ENCODE measurements at regions not wholly inside any gene's neighbourhood (a gene's known extent, or its start where the extent isn't known, plus 50 kb on each side); places are given as distances from the start of the nearest gene placed in this dataset.

DNA sequence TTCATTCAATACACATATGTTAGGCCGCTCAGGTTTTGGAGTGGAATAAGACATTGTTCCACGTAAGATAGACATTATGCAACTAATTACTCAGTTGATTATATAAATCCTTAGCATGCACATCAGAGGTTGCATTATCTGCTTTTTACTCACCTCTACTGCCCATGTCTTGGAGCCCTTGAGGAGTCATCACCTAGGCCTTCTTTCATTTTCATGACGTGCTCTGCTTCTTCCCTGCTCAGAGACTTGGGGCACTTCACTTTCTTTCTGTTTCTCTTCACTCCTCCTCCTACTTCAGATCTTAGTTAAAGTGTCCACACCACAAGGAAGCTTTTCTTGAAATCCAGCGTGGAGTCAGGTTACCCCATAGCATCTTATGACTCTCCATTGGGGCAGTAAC lies 241.1 kb downstream of the TLR4 start:
- DNase-seq = no peak

DNA sequence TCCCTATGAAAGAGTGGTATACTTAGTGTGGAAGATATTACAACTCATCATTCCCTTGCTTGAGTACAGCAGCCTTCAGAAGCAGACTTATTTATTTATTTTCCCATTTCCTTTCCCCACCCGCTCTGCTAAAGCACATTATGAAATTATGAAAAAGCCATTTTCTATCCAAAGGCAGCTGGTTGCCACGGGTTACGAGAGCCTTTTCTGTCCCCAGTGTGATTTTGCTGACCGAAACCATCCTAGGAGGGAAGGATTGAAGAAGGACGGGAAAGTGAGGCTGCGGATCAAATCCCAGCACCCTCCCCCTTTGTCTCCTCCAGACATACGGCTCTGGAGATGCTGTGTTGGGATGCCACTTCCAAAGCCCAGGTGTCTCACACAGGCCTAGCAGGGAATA lies 246.9 kb downstream of the TLR4 start:
- no peak for DNase-seq

DNA sequence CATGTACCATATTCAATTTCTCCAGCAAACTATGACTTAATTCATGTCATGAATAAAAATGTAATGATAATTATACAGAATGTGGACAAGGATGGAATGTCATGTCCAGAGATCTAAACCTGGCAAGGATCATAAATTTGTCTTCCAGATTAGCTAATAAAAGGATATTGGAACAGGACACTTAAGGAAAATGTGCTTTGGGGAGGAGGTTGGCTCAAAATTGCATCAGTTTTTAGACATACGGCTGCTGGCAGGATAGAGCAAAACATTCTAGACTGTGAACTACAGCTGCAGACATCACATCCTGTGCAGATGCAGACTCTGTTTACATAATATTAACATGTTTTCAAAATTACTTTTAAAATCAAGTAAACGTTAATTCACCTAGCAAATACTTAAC lies 248.4 kb downstream of the TLR4 start:
- DNase-seq = no peak

- no peak for DNase-seq
Observed at GRCh38 chr9:117957267-117957666, 253.1 kb downstream of the TLR4 start.

DNA sequence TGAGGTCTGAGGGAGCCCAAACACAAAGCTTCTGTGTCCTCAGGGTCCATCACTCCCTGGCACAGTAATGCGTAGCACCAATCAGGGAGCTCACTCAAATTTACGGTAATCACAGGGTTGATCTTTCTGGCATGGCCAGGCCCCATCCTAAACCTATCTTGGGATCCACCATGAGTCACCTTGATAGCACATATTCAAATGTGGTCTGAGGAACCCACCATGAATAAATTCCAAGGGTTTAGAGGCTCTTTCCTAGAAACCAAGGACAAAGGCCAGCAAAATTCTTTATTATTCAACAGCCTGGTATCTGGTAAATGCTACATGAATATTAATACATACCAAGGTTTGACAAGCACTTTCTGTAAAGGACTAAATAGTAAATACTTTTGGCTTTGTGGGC lies 254.5 kb downstream of the TLR4 start:
- DNase-seq = no peak

GRCh38 chr9:117963493-117964090 lies 259.4 kb downstream of the TLR4 start:
- DNase-seq = no peak

GRCh38 chr9:117970276-117971050 lies 266.3 kb downstream of the TLR4 start:
- no peak for DNase-seq

- DNase-seq = no peak
Observed at GRCh38 chr9:117974108-117974507, 269.9 kb downstream of the TLR4 start.

DNA sequence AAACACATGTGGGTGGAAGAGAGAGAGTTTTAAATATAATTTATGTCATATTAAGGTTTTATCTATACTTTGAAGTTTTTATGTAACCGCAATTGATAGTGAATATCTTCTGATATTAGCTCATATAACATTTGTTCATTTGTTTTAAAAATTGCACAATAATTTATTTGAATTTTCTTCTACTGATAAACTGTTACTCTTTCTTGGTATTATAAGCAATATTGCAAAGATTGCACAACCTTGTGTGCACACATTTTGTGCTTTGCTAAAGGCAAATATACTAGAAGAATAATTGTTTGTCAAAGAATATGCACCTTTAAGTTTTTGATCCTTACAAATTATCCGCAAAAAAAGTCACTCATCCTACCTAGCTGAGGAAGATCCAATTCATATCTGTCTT lies 275.7 kb downstream of the TLR4 start:
- no peak for DNase-seq

DNA sequence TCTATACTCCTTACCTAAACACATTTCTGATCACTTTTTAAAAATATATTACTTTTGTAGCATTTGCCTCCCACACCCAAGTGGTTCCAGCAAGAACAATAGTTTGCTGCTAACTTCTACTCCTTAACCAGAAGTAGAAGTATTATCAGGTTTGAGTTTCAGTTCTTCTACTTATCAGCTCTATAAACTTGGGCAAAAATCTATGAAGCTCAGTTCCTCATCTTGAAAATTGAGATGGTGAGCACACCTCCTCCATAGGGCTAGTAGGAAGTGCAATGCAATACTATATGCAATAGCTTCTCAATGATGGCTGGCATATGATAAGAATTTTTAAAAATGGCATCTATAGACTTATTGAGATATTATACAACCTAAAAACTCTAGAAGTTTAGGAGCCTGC lies 283.7 kb downstream of the TLR4 start:
- DNase-seq = no peak

DNA sequence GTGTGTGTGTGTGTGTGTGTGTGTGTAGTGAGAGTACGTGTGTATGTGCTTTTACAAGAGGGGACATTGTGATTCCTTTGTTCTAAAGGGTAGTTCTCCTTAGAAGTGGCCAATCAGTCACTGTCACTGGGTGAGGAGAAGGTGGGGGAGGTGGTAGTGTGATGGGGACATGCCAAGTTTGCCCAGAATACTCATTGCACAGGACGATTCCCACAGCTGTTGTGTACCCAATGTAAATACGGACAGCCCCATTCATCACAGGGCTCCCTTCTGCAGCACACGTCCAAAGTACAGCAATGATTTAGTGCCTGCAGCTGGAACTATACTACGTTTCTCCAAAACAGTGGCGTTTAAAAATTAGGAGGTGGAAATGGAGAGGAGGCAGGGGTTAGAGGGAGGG lies 287.8 kb downstream of the TLR4 start:
- no peak for DNase-seq

GRCh38 chr9:118000581-118000980 lies 296.4 kb downstream of the TLR4 start:
- no peak for DNase-seq

DNA sequence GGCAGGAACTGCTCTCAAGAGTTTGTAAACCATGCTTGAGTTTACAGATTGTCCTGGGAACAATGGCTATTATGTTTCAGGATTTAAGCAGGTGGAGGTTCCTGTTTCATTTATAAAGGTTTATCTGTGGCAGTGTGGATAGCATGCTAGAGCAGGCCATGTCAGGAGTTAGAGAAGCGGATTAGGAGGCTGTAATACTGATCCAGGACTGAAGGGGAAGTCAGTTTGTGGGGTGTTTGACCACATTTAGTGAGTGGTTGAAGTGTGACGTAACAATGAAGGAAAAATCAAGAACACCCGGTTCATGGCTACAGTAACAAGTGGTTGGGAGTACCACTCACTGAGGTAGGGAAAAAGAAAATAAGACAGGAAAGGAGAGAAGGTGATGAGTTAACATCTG lies 299.0 kb downstream of the TLR4 start:
- DNase-seq = no peak

DNA sequence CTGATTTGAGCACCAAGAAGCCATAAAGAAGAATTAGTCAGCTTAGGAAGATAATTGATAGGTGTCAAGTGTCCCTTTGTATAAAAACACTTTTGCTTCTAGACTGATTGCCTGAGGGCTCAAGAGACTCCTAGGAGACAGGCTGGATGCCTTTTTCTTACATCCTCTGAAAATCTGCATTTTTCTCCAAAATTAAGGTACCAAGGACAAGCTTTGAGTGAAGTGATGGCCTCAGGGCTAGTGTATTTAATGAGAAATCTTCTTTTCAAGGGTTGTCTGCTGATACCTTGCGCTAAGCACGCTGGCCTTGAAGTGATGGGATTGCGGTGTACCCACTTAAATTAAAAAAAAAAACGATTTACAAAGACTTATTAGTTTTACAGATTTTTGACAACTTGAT lies 304.0 kb downstream of the TLR4 start:
- DNase-seq = no peak

DNA sequence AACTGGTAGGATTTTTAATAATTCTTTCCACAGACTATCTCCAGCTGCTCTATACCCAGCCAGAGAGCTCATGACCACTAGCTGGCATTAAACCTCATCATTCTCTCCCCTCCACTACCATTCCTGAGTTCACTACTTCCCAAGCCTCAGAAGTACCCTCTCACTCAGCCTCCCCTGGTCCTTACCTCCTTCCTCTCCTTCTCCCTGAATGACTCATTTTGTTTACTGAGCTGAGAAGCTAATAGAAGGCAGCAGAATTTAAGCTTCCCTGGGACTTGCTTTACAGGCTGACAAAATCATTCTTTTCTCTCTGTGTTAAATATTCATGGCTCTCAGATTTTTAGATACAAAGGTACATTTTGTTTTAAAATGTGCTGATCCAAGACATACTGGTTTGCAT lies 305.4 kb downstream of the TLR4 start:
- DNase-seq = no peak

DNA sequence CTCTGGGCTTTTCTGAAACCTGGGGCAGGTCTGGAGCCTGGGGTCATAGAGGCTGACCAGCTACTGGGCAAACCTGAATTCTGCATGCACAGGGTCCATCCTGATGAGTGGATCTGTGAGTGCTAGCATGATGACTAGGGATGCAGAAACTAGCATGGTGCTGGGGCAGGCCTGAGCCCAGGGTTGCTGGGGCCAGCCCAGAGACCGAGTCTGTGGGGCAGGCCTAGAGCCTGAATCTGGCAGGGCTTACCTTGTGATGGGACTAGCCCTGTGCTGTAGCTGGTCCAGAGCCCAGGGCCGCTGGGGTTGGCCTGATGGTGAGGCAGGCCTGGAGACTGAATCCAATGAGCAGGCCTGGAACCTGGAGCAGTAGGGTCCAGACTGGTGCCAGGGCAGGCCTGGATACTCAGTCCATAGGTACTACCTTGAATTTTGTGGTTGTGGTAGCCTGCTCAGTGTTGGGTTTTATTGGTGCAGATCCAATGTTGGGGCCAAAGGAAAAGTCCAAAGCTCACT lies 313.5 kb downstream of the TLR4 start:
- DNase-seq = no peak

GRCh38 chr9:118023644-118024043 lies 319.4 kb downstream of the TLR4 start:
- no peak for DNase-seq

GRCh38 chr9:118028225-118028624 lies 324.0 kb downstream of the TLR4 start:
- no peak for DNase-seq

- no peak for DNase-seq
Observed at GRCh38 chr9:118029425-118029824, 325.2 kb downstream of the TLR4 start.

DNA sequence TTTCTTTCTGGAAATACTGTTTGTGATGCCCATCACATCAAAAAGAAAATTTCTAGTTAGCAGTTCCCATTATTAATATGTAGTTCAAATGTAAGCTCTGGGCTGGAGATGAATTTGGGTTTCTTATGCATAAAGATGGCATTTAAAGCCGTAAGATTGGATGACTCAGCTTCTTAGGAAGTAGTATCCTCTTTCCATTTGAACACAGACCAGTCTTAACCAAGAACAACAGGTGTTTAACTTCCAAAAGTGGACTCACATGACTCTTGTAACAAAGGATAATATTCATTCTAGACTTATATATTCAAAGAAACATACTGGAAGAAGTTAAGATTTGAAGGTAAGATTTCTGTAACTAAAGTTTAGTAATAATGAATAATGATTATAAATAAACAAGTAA lies 330.5 kb downstream of the TLR4 start:
- DNase-seq = no peak

GRCh38 chr9:118038713-118039112 lies 334.5 kb downstream of the TLR4 start:
- no peak for DNase-seq

DNA sequence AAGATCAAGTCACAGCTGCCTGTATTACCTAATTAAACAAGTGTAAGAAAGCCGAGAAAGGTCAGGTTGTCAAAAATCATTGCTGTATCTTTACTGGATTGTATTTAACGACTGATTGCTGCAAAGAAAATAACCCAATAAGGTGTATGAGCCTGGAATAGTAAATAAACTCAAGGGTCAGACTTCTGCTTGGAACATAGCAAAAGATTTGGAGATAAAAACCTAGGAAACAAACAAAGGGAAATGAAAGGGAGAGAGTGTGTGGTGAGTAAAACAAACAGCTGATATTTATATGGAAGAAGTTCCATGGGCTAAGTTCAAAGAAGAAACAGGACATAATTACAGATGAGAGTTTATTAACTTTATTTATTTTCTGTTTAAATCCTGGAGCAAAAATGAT lies 354.0 kb downstream of the TLR4 start:
- DNase-seq = no peak

GRCh38 chr9:118059484-118060278 lies 355.5 kb downstream of the TLR4 start:
- no peak for DNase-seq

DNA sequence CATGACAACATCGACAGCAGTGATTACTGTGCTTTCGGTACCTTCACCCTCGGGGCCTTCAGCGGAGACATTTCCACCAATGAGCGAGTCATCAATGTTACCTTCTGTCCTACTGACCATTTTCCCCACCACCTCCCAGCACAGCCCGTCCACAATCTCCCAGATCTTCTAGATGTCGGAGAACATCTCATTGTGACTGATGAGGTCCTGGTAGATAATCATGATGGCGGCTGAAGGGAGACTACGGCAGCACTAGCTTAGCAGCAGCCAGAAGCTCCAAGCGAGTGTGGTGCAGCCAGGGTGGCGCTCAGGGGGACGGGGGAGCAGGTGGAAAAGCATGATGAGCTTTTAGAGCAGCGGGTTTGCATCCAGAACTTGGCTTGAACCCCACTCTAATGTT lies 379.0 kb downstream of the TLR4 start:
- DNase-seq = no peak

Data from HCEC 1CT (cell line).